CD14-positive monocyte (primary cell): ENCODE measurements at regions not wholly inside any gene's neighbourhood (a gene's known extent, or its start where the extent isn't known, plus 50 kb on each side); places are given as distances from the start of the nearest gene placed in this dataset.

Source experiments
- DNase-seq, 3 donors: peaks; one replicate each; pipeline ENCODE4 v3.0.0-alpha.2; 2011 to 2022
- H2AFZ ChIP-seq: 2 replicates; pipeline ENCODE4 v1.6.0; 2012; ENCODE audit warnings: mild to moderate bottlenecking, low read depth, low read length, inconsistent platforms; ENCODE audit not compliant: insufficient read depth, poor library complexity, severe bottlenecking
- H3K27ac ChIP-seq, 2 donors: 1 replicate in 1 of 2; 2 replicates in 1 of 2; pipeline ENCODE4 v1.5.1; 2012 to 2013; ENCODE audit warnings: low read length in 2 of 2, control low read depth in 1 of 2, inconsistent platforms in 1 of 2, low read depth in 1 of 2, mild to moderate bottlenecking in 1 of 2
- H3K27me3 ChIP-seq, 2 donors: one replicate each; pipeline versions ENCODE4 v1.6.0 to v1.6.1; 2011 to 2013; ENCODE audit warnings: low read length in 2 of 2; ENCODE audit not compliant: control insufficient read depth in 2 of 2, insufficient read depth in 2 of 2
- H3K36me3 ChIP-seq, 2 donors: replicated peaks in 1 of 2; 1 replicate in 1 of 2; 2 replicates in 1 of 2; pipeline versions ENCODE4 v1.5.1 to v1.6.1; 2012 to 2013; ENCODE audit warnings: low read length in 2 of 2, control low read depth in 1 of 2, inconsistent platforms in 1 of 2, mild to moderate bottlenecking in 1 of 2; ENCODE audit not compliant: insufficient read depth in 2 of 2, control insufficient read depth in 1 of 2
- H3K4me1 ChIP-seq, 2 donors: 1 replicate in 1 of 2; 2 replicates in 1 of 2; pipeline versions ENCODE4 v1.5.1 to v1.6.1; 2012 to 2013; ENCODE audit warnings: low read length in 2 of 2, control low read depth in 1 of 2, inconsistent platforms in 1 of 2, mild to moderate bottlenecking in 1 of 2, moderate library complexity in 1 of 2; ENCODE audit not compliant: insufficient read depth in 2 of 2, control insufficient read depth in 1 of 2
- H3K4me2 ChIP-seq: replicated peaks from 2 replicates; pipeline ENCODE3; 2012; ENCODE audit warnings: low read length, moderate library complexity, mild to moderate bottlenecking; ENCODE audit not compliant: poor library complexity, severe bottlenecking; ENCODE audit errors: extremely low read depth
- H3K4me3 ChIP-seq, 3 experiments: fragments of 200-600 bp in 1 of 3; sonication (generic) in 1 of 3; replicated peaks in 1 of 3; 1 replicate in 2 of 3; 2 replicates in 1 of 3; pipeline ENCODE4 v1.5.1; 2011 to 2013; ENCODE audit warnings: low read length in 3 of 3, mild to moderate bottlenecking in 3 of 3, control low read depth in 2 of 3, low read depth in 2 of 3, inconsistent platforms in 1 of 3, moderate library complexity in 1 of 3
- H3K79me2 ChIP-seq: 2 replicates; pipeline ENCODE4 v1.6.0; 2012; ENCODE audit warnings: mild to moderate bottlenecking, control low read depth, inconsistent platforms, low read length, moderate library complexity; ENCODE audit not compliant: insufficient read depth
- H3K9ac ChIP-seq: 2 replicates; pipeline ENCODE4 v1.6.0; 2017; ENCODE audit warnings: low read length, mild to moderate bottlenecking; ENCODE audit not compliant: insufficient read depth, poor library complexity, severe bottlenecking
- H3K9me3 ChIP-seq, 2 donors: replicated peaks in 1 of 2; 1 replicate in 1 of 2; 2 replicates in 1 of 2; pipeline versions ENCODE4 v1.5.1 to v1.6.1; 2012 to 2013; ENCODE audit warnings: low read length in 2 of 2, control low read depth in 1 of 2; ENCODE audit not compliant: control insufficient read depth in 1 of 2, insufficient read depth in 1 of 2
- H4K20me1 ChIP-seq: 2 replicates; pipeline ENCODE4 v1.6.0; 2012; ENCODE audit warnings: mild to moderate bottlenecking, low read length, control low read depth, moderate library complexity; ENCODE audit not compliant: insufficient read depth
- H3K27ac Mint-ChIP-seq, 7 donors: one replicate each; pipeline ENCODE4 v1.8.0; 2020; ENCODE audit warnings: mild to moderate bottlenecking in 7 of 7, mixed read lengths in 7 of 7, moderate library complexity in 6 of 7, inconsistent platforms in 2 of 7
- H3K27me3 Mint-ChIP-seq, 3 donors: one replicate each; pipeline ENCODE4 v1.8.0; 2021 to 2022; ENCODE audit warnings: low read depth in 3 of 3, mild to moderate bottlenecking in 3 of 3, mixed read lengths in 3 of 3, moderate library complexity in 3 of 3, inconsistent platforms in 1 of 3
- H3K36me3 Mint-ChIP-seq, 2 donors: one replicate each; pipeline ENCODE4 v1.8.0; 2020; ENCODE audit warnings: mixed read lengths in 2 of 2, inconsistent platforms in 1 of 2, mild to moderate bottlenecking in 1 of 2
- H3K4me1 Mint-ChIP-seq: one replicate; pipeline ENCODE4 v1.8.0; 2020; ENCODE audit warnings: mild to moderate bottlenecking, mixed read lengths
- H3K4me3 Mint-ChIP-seq, 2 donors: one replicate each; pipeline ENCODE4 v1.8.0; 2020; ENCODE audit warnings: mild to moderate bottlenecking in 2 of 2, mixed read lengths in 2 of 2, moderate library complexity in 1 of 2
- H3K9me3 Mint-ChIP-seq, 7 donors: one replicate each; pipeline ENCODE4 v1.8.0; 2020 to 2022; ENCODE audit warnings: mixed read lengths in 7 of 7, mild to moderate bottlenecking in 6 of 7, moderate library complexity in 6 of 7, inconsistent platforms in 2 of 7
- CTCF ChIP-seq: fragments of 200-600 bp; IDR thresholded peaks from one replicate; pipeline ENCODE4 v1.8.0; 2022; ENCODE audit warnings: antibody characterized with exemption, mild to moderate bottlenecking
- WGBS: methylation state at CpG from one replicate; pipeline ENCODE4 v1.1.5; 2013; ENCODE audit warnings: missing lambda C conversion rate; ENCODE audit not compliant: insufficient coverage; 5-methylcytosine and 5-hydroxymethylcytosine counted together
- intact Hi-C, 2 donors: fragments of 100-400 bp; cut with micrococcal nuclease; formaldehyde crosslinking; loops; one replicate each; pipeline versions ENCODE4 v1.15.0 to v1.15.1; 2023

- no peaks in the 10 kb centered on the region for H3K27me3 ChIP-seq
- no peak overlapping the region for H2AFZ ChIP-seq
- peaks cover 7 to 36% (median 18%) of the 10 kb centered on the region in 7 donors for H3K9me3 Mint-ChIP-seq
- H3K4me3 Mint-ChIP-seq: no peak overlapping the region
- no peaks in the 10 kb centered on the region for H4K20me1 ChIP-seq
- H3K9me3 ChIP-seq: peaks cover 14 to 17% of the 10 kb centered on the region in 2 donors
- no peaks in the 10 kb centered on the region for H3K4me1 Mint-ChIP-seq
- no peak for TF ChIP-seq CTCF
- H3K4me3 ChIP-seq: no peak overlapping the region
- no peaks in the 10 kb centered on the region for H3K36me3 ChIP-seq
- no peak overlapping the region for H3K27ac ChIP-seq
- no peak overlapping the region for H3K9ac ChIP-seq
- no peaks in the 10 kb centered on the region for H3K4me1 ChIP-seq
- peaks cover 0 to 5% (median 0%) of the 10 kb centered on the region in 3 donors for H3K27me3 Mint-ChIP-seq
- no CpG with 5 or more reads among the region's 3 CpGs for WGBS
- no peaks in the 10 kb centered on the region for H3K79me2 ChIP-seq
- H3K27ac Mint-ChIP-seq: no peak overlapping the region
- no peak for DNase-seq
- H3K4me2 ChIP-seq: no peak overlapping the region
- intact Hi-C loops: no loop called here
- no peaks in the 10 kb centered on the region for H3K36me3 Mint-ChIP-seq
Observed at GRCh38 chr2:16207151-16207550, 266.8 kb downstream of the MYCN start.

GRCh38 chr2:16206191-16206944 lies 266.0 kb downstream of the MYCN start:
- peaks cover 7 to 36% (median 18%) of the 10 kb centered on the region in 7 donors for H3K9me3 Mint-ChIP-seq
- peaks cover 14 to 17% of the 10 kb centered on the region in 2 donors for H3K9me3 ChIP-seq
- no peak for TF ChIP-seq CTCF
- no peak overlapping the region for H3K4me2 ChIP-seq
- no peaks in the 10 kb centered on the region for H3K79me2 ChIP-seq
- H3K4me1 Mint-ChIP-seq: no peaks in the 10 kb centered on the region
- intact Hi-C loops: no loop called here
- no peaks in the 10 kb centered on the region for H3K36me3 ChIP-seq
- peaks cover 0 to 5% (median 0%) of the 10 kb centered on the region in 3 donors for H3K27me3 Mint-ChIP-seq
- no peak overlapping the region for H3K27ac ChIP-seq
- 90% methylated on average over 3 of the region's 4 CpGs for WGBS
- no peak overlapping the region for H3K9ac ChIP-seq
- H4K20me1 ChIP-seq: no peaks in the 10 kb centered on the region
- H3K27me3 ChIP-seq: no peaks in the 10 kb centered on the region
- no peak for DNase-seq
- H2AFZ ChIP-seq: no peak overlapping the region
- no peaks in the 10 kb centered on the region for H3K36me3 Mint-ChIP-seq
- no peaks in the 10 kb centered on the region for H3K4me1 ChIP-seq
- peak overlapping the region in 1 of 2 donors; percentile 43 for H3K4me3 Mint-ChIP-seq
- H3K4me3 ChIP-seq: no peak overlapping the region
- no peak overlapping the region for H3K27ac Mint-ChIP-seq
